ENCODE measurements at regions not wholly inside any gene's neighbourhood (a gene's known extent, or its start where the extent isn't known, plus 50 kb on each side); places are given as distances from the start of the nearest gene placed in this dataset.

DNA sequence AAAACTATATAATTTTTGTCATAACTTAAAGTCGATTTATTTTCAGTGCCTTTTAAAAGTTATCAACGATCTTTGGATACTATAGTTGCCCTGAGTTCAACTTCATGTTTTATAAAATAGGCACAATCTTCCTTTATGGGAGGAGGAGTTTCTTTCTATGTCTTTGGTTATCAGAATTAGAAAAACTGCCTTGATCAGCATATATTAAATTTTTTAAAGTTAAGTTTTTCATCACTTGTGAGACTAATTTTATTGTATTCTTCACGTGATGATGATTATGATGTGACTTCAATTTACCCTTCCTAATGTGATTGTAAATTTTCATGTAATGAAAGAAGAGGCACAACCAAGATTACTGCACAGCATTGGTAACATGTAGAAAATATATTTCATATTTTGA is 58.2 kb upstream of the TMPRSS15 start:
- POLR2A ChIA-PET = no interaction called here
- no peak for FAIRE-seq
- H4K20me1 ChIP-seq (replicated peaks; ENCODE audit: control insufficient read depth, extremely low read depth, insufficient read depth, low read length) = no peaks in the 10 kb centered on the region
- no peak overlapping the region for H3K4me2 ChIP-seq (ENCODE audit: insufficient read depth, low read length)
- no peaks in the 10 kb centered on the region for H3K79me2 ChIP-seq (ENCODE audit: control insufficient read depth, insufficient read depth, low read length)
- H2AFZ ChIP-seq (ENCODE audit: low read depth, low read length) = no peak overlapping the region
- no peaks in the 10 kb centered on the region for H3K4me1 ChIP-seq (ENCODE audit: control insufficient read depth, extremely low read depth, insufficient read depth, low read length)
- TF ChIP-seq POLR2AphosphoS5 (IDR thresholded peaks at IDR 0.05; ENCODE audit: insufficient read depth, low read depth, low read length) (no peak), JUN (IDR thresholded peaks at IDR 0.05; ENCODE audit: borderline replicate concordance, insufficient read depth, insufficient read length, low read depth) (no peak), FOS (IDR thresholded peaks at IDR 0.05; ENCODE audit: borderline replicate concordance, insufficient read depth, low read length) (no peak), MYC (IDR thresholded peaks at IDR 0.05; ENCODE audit: low read depth, low read length) (no peak), EZH2 (IDR thresholded peaks at IDR 0.05; ENCODE audit: borderline replicate concordance, low read depth, low read length, severe bottlenecking) (no peak), GATA2 (IDR thresholded peaks at IDR 0.05; ENCODE audit: insufficient read depth, insufficient read length, low read depth, low read length) (no peak), POLR2A (IDR thresholded peaks at IDR 0.05; ENCODE audit: low read depth, low read length) (no peak)
- TF ChIP-seq, protein P1, sequence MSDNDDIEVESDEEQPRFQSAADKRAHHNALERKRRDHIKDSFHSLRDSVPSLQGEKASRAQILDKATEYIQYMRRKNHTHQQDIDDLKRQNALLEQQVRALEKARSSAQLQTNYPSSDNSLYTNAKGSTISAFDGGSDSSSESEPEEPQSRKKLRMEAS (IDR thresholded peaks at IDR 0.05; ENCODE audit: insufficient read depth, insufficient read length) = no peak
- TF ChIP-seq, protein P2, sequence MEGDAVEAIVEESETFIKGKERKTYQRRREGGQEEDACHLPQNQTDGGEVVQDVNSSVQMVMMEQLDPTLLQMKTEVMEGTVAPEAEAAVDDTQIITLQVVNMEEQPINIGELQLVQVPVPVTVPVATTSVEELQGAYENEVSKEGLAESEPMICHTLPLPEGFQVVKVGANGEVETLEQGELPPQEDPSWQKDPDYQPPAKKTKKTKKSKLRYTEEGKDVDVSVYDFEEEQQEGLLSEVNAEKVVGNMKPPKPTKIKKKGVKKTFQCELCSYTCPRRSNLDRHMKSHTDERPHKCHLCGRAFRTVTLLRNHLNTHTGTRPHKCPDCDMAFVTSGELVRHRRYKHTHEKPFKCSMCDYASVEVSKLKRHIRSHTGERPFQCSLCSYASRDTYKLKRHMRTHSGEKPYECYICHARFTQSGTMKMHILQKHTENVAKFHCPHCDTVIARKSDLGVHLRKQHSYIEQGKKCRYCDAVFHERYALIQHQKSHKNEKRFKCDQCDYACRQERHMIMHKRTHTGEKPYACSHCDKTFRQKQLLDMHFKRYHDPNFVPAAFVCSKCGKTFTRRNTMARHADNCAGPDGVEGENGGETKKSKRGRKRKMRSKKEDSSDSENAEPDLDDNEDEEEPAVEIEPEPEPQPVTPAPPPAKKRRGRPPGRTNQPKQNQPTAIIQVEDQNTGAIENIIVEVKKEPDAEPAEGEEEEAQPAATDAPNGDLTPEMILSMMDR (IDR thresholded peaks at IDR 0.05; ENCODE audit: extremely low read depth in 1 of 2, insufficient read depth in 1 of 2, low read depth in 1 of 2, low read length in 2 of 2) = no peak
- intact Hi-C loops (cut with micrococcal nuclease) (no loop called here), dilution Hi-C loops (cut with MboI; ENCODE audit: extremely low pct_ligation_motif_present, low sequenced_read_pairs) (no loop called here)
- DNase-seq (ENCODE audit: low read depth, low spot score) = no peak
- no peak overlapping the region for H3K27ac ChIP-seq (ENCODE audit: insufficient read depth, low read depth, low read length)
- no peaks in the 10 kb centered on the region for H3K36me3 ChIP-seq (ENCODE audit: control insufficient read depth in 2 of 2, extremely low read depth in 1 of 2, insufficient read depth in 2 of 2, low read length in 2 of 2)
- H3K9me1 ChIP-seq (replicated peaks; ENCODE audit: control insufficient read depth, extremely low read depth, insufficient read depth, low read length) = no peaks in the 10 kb centered on the region
- BruUV-seq (replicated peaks) = no TSS peak
- no peak overlapping the region for H3K4me3 ChIP-seq (replicated peaks in 1 of 3; ENCODE audit: insufficient read depth in 1 of 3, low read depth in 1 of 3, low read length in 3 of 3)
- no peaks in the 10 kb centered on the region for H3K27me3 ChIP-seq (ENCODE audit: control insufficient read depth in 2 of 2, insufficient read depth in 2 of 2, low read length in 2 of 2)
- CTCF ChIA-PET = no interaction called here
- no peak overlapping the region for H3K9ac ChIP-seq (replicated peaks; ENCODE audit: extremely low read depth, insufficient read depth, low read length)
- no peaks in the 10 kb centered on the region for H3K9me3 ChIP-seq (replicated peaks; ENCODE audit: control insufficient read depth, insufficient read depth, low read length)

Measured in endothelial cell of umbilical vein (primary cell).